ENCODE measurements at regions not wholly inside any gene's neighbourhood (a gene's known extent, or its start where the extent isn't known, plus 50 kb on each side); places are given as distances from the start of the nearest gene placed in this dataset.

DNA sequence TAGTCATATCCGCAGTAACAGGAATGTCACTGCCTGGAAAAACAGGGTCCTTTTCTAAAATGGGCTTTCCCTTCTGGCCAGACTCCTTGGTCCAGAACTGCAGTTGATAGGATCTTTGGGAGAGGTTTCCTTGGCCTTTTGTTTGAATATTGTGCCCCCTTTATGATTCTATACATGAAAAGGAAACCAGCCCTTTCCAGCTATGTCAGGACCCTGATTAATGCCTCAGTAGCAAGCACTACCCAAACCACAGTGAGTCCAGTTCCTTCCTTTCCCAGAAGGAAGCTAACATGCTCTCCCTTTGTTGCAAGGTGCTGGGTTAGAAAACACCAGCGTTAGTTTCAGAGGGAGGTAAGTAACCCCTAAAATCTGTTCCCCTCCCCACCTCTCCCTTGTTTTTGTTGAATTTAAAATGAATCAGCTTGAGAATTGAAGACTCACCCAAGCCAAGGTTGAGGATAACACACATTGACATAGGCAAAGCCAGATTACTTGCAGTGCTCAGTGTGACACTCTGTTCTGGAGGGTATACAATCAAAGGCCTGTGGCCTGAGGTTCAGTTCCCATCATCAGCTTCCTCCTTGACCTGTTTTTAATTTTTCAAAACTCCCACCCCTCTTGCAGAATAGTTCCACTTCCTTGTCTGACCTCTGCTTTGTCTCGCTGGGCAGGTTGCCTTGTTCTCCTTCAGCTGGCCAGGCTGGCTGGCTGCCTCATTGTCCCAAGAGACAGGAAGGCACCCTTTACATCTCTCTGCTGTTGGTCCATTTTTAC, 51.2 kb downstream of the PABIR2 start:
- TF ChIP-seq, protein P1, sequence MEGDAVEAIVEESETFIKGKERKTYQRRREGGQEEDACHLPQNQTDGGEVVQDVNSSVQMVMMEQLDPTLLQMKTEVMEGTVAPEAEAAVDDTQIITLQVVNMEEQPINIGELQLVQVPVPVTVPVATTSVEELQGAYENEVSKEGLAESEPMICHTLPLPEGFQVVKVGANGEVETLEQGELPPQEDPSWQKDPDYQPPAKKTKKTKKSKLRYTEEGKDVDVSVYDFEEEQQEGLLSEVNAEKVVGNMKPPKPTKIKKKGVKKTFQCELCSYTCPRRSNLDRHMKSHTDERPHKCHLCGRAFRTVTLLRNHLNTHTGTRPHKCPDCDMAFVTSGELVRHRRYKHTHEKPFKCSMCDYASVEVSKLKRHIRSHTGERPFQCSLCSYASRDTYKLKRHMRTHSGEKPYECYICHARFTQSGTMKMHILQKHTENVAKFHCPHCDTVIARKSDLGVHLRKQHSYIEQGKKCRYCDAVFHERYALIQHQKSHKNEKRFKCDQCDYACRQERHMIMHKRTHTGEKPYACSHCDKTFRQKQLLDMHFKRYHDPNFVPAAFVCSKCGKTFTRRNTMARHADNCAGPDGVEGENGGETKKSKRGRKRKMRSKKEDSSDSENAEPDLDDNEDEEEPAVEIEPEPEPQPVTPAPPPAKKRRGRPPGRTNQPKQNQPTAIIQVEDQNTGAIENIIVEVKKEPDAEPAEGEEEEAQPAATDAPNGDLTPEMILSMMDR (IDR thresholded peaks at IDR 0.05): no peak
- no peak for TF ChIP-seq POLR2AphosphoS5 (IDR thresholded peaks at IDR 0.05)
- no peak for TF ChIP-seq POLR2A (IDR thresholded peaks at IDR 0.05)

Data from upper lobe of left lung (tissue), 4 donors.